ENCODE measurements at regions not wholly inside any gene's neighbourhood (a gene's known extent, or its start where the extent isn't known, plus 50 kb on each side); places are given as distances from the start of the nearest gene placed in this dataset.

DNA sequence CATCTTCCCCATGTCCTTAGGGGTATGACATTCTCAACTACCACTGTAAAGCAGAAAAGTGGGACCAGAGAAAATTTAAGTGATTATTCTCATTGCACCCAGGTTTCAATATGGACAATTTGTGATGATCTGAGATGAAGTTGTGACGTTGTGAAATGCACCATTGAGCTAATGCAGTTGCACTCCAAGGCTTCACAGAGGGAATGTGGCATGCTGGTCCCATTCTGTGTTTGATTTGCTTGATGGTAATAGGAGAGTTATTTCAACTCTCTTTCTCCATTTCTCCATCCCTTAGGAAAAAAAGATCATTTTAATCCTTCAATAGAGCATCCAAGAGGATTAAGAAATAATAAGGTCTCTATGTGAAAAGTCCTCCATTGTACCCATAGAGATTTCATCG, 136.6 kb downstream of the SLC30A10 start:
- ATAC-seq (ENCODE audit: low read depth) (no peak), DNase-seq (no peak)
- peak overlapping the region; percentile 43 for H2BK5ac ChIP-seq (ENCODE audit: low read depth, low read length, poor library complexity, severe bottlenecking)
- H4K5ac ChIP-seq (ENCODE audit: low read depth, low read length), result no peak overlapping the region
- H3K9me1 ChIP-seq (ENCODE audit: insufficient read depth, low read length), result no peaks in the 10 kb centered on the region; the same call in 1 of the 2 replicates
- no peak overlapping the region; the same call in 1 of the 2 replicates for H3K27ac ChIP-seq (ENCODE audit: insufficient read depth, low read length)
- no peak overlapping the region for H3K9ac ChIP-seq (ENCODE audit: low read depth, low read length)
- H3K36me3 ChIP-seq (ENCODE audit: control insufficient read depth, insufficient read depth, low read length), result no peaks in the 10 kb centered on the region
- H3K27me3 ChIP-seq (ENCODE audit: control insufficient read depth, insufficient read depth, low read length), result no peaks in the 10 kb centered on the region
- H2BK20ac ChIP-seq (ENCODE audit: low read depth, low read length), result peak overlapping the region; percentile 20; the same call in 1 of the 2 replicates
- ChIA-PET POLR2A (ENCODE audit: unreplicated experiment) (no interaction called here), CTCF (no interaction called here)
- H4K20me1 ChIP-seq (ENCODE audit: insufficient read depth, low read length), result no peaks in the 10 kb centered on the region
- H3K18ac ChIP-seq (ENCODE audit: low read depth, low read length), result peak overlapping the region; percentile 63; the same call in 1 of the 2 replicates
- H3K9me3 ChIP-seq (ENCODE audit: control insufficient read depth, insufficient read depth, low read length), result no peaks in the 10 kb centered on the region
- no peak overlapping the region for H4K8ac ChIP-seq (ENCODE audit: low read depth in 2 of 2, low read length in 2 of 2)
- H3K56ac ChIP-seq (ENCODE audit: extremely low read depth, insufficient read depth, low read length), result no peak overlapping the region
- H3K79me1 ChIP-seq (ENCODE audit: low read depth in 1 of 2, low read length in 2 of 2), result no peaks in the 10 kb centered on the region
- BruUV-seq (replicated peaks), result no TSS peak
- TF ChIP-seq, protein P1, sequence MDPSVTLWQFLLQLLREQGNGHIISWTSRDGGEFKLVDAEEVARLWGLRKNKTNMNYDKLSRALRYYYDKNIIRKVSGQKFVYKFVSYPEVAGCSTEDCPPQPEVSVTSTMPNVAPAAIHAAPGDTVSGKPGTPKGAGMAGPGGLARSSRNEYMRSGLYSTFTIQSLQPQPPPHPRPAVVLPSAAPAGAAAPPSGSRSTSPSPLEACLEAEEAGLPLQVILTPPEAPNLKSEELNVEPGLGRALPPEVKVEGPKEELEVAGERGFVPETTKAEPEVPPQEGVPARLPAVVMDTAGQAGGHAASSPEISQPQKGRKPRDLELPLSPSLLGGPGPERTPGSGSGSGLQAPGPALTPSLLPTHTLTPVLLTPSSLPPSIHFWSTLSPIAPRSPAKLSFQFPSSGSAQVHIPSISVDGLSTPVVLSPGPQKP (IDR thresholded peaks at IDR 0.05; ENCODE audit: borderline replicate concordance, low read depth, low read length), result no peak
- TF ChIP-seq, protein P2, sequence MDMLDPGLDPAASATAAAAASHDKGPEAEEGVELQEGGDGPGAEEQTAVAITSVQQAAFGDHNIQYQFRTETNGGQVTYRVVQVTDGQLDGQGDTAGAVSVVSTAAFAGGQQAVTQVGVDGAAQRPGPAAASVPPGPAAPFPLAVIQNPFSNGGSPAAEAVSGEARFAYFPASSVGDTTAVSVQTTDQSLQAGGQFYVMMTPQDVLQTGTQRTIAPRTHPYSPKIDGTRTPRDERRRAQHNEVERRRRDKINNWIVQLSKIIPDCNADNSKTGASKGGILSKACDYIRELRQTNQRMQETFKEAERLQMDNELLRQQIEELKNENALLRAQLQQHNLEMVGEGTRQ (IDR thresholded peaks at IDR 0.05; ENCODE audit: low read depth, low read length), result no peak
- no peak for TF ChIP-seq RAD21 (IDR thresholded peaks at IDR 0.05; ENCODE audit: low read length)
- TF ChIP-seq POLR2A (IDR thresholded peaks at IDR 0.05; ENCODE audit: low read depth, low read length), result no peak
- H2AFZ ChIP-seq (replicated peaks; ENCODE audit: low read length, poor library complexity), result no peak overlapping the region
- no peak overlapping the region for H2AK9ac ChIP-seq (replicated peaks; ENCODE audit: low read depth, low read length, poor library complexity)
- no peak overlapping the region for H3K14ac ChIP-seq (replicated peaks; ENCODE audit: low read depth, low read length)
- WGBS, 2 experiments (ENCODE audit: extremely low coverage in 2 of 2, insufficient read length in 1 of 2), result no CpG with 5 or more reads among the region's 2 CpGs
- peaks cover 4% of the 10 kb centered on the region; the same call in 1 of the 2 replicates for H3K4me1 ChIP-seq (ENCODE audit: control insufficient read depth, insufficient read depth, low read length)
- peak overlapping the region; percentile 51 for H2BK120ac ChIP-seq (ENCODE audit: low read depth, low read length)
- H2BK15ac ChIP-seq (ENCODE audit: low read depth, low read length), result peak overlapping the region; percentile 31; the same call in 1 of the 3 replicates
- no peak overlapping the region for H3K4me3 ChIP-seq (ENCODE audit: insufficient read depth, low read depth, low read length)
- H4K91ac ChIP-seq (ENCODE audit: insufficient read depth, low read depth, low read length), result no peak overlapping the region; the same call in 1 of the 2 replicates
- in situ Hi-C loops (cut with MboI; ENCODE audit: low sequenced_read_pairs) (no loop called here), intact Hi-C loops (cut with micrococcal nuclease) (no loop called here), dilution Hi-C loops (cut with HindIII; ENCODE audit: low sequenced_read_pairs, unreplicated experiment) (no loop called here)
- no peak overlapping the region for H3K4me2 ChIP-seq (ENCODE audit: low read depth, low read length)
- no peak overlapping the region; the same call in 1 of the 2 replicates for H2AK5ac ChIP-seq (ENCODE audit: low read depth, low read length)
- peak overlapping the region; percentile 62 for H3K4ac ChIP-seq (ENCODE audit: low read depth, low read length)
- 0 out of 2 replicates have a peak overlapping the region, but pooled peaks have one; percentile 26 for H3K23ac ChIP-seq (ENCODE audit: low read depth, low read length)
